DMS 273 (cell line): ENCODE measurements at regions not wholly inside any gene's neighbourhood (a gene's known extent, or its start where the extent isn't known, plus 50 kb on each side); places are given as distances from the start of the nearest gene placed in this dataset.
A peak's percentile ranks its signal among the peaks of the same experiment; 100 is the strongest.

Source experiments
- DNase-seq: peaks from one replicate; lab custom pipeline; 2025; ENCODE audit not compliant: unreplicated experiment; lab: John Stamatoyannopoulos, UW

DNA sequence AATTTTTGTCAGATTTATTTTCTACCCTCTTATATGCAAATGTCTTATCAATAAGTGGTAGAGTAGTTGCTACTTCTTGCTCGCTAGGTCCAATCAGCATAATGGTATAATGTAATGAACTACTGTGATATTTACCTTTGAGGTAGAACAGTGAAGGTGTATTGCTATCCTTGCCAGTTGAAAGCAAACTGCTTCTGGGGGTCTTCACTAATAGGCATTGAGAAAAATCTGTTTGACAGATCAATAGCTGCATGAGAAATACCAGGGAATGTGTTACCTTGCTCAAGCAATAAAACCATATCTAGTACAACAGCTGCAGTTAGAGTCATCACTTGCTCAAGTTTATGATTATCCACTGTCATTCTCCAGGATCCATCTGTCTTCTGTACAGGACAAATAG lies 50.1 kb upstream of the EFEMP1 start:
- no peak for DNase-seq

- DNase-seq, result no peak
Measured at GRCh38 chr2:55976681-55977080, 53.1 kb upstream of the EFEMP1 start.

GRCh38 chr2:55985406-55985805 lies 61.8 kb upstream of the EFEMP1 start:
- no peak for DNase-seq

- DNase-seq, result no peak
Measured at GRCh38 chr2:55986001-55986400, 62.4 kb upstream of the EFEMP1 start.

DNA sequence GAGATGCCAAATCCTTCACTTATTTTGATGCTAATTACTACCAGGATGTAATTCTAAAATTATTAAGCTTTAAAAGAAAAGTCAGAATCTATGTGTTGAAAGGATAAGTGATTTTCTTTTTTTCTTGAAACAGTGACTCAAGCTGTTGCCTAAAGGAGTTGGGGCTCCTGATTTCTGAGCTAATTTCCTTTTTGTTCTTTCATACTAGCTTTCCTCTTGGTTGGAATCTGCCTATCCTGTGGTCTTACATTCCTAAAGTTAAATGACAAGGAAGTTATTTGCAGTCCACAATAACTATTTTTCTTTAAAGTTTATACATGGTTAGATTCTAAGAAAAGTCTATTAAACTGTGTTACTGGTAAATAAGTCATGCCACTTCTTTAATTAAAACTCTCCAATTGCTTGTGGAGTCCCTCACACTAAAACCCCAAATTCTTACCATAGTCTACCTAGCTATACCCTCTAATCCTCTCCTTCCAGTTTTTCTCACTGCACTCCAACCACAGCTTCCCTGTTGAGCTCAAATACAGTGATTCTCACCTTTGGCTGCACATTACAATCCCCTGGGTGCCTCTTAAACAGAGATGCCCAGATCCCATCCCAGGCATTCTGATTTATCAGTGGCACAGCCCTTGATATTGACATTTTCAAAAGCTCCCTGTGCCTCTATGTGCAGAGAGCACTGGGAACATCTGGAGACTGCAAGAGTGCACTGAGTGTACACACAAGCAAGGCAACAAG lies 63.3 kb upstream of the EFEMP1 start:
- DNase-seq, result no peak

GRCh38 chr2:55989405-55989804 lies 65.8 kb upstream of the EFEMP1 start:
- DNase-seq, result no peak

- DNase-seq, result no peak
Measured at GRCh38 chr2:55992455-55992854, 68.9 kb upstream of the EFEMP1 start.

DNA sequence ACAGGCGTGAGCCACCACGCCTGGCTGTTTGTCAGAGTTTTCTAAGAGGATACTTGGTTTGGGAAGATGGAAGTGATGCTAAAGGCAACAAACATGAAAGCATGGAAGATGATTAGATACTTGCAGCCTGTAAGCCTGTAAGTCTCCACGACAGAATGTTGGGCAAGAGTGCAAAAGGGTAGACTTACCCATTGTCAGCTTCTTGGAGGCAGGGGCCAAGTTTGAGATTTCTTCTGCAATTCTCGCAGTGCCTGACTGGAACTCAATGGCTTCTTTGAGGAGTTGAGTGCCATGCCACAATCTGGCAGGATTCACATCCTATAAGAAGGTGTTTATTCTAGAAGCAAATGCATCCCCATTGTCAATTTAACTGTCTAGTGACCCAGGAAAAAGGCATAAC lies 70.1 kb upstream of the EFEMP1 start:
- no peak for DNase-seq

DNA sequence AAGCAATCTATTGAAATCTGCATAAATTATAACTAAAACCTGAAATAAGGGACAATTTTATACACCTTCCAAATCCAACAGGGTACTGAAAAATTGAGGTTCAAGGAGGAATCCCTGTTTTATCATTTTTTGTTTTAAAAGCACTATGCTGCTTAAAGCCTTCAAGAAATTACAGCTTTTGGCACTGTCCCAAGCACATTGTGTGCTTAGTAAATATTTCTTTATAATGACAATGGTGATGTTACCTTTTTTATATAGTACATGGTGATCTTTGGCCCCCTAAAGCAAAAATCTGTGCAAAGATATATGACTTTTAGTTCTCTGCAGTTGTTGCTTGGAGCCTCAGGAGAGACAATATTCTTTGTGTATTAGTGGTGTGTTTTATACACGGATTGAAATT lies 71.6 kb upstream of the EFEMP1 start:
- DNase-seq, result no peak

DNA sequence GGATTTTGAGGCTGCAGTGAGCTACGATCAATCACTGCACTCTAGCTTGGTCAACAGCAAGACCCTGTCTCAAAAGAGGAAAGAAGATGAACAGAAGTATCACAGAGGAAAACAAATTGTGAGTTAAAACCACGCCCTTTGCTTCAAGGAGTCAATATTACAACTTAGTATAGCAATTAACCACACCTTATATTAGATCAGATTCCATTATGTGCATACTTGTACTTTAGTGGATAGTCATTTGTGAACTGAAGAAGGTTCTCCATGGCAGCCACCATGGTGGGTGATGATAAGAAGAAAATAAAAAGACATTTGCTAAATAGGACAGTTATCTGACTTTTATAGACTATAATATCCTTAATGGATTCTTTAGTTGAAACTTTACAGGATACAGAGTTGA lies 72.3 kb upstream of the EFEMP1 start:
- no peak for DNase-seq

GRCh38 chr2:55999231-55999630 lies 75.6 kb upstream of the EFEMP1 start:
- DNase-seq, result no peak

DNA sequence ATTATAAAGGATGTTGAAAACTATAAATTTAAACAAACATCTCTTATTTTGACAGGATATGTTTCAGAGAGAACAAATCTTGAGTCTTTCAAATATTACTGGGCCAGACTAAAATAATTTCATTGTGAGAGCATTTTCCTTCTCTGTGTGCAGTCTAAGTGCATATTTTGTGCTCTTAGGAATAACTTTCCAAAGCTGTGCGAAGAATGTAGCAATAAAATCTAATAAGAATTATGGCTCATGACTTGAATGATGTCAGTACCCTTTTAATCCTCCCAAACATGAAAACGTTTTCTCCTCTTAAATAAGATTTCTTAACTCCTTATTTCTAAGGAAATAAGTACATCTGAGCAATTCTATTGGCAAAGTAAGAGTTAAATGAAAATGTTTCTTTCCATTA lies 76.2 kb upstream of the EFEMP1 start:
- no peak for DNase-seq

- DNase-seq, result no peak
Measured at GRCh38 chr2:56001947-56002346, 78.4 kb upstream of the EFEMP1 start.

DNA sequence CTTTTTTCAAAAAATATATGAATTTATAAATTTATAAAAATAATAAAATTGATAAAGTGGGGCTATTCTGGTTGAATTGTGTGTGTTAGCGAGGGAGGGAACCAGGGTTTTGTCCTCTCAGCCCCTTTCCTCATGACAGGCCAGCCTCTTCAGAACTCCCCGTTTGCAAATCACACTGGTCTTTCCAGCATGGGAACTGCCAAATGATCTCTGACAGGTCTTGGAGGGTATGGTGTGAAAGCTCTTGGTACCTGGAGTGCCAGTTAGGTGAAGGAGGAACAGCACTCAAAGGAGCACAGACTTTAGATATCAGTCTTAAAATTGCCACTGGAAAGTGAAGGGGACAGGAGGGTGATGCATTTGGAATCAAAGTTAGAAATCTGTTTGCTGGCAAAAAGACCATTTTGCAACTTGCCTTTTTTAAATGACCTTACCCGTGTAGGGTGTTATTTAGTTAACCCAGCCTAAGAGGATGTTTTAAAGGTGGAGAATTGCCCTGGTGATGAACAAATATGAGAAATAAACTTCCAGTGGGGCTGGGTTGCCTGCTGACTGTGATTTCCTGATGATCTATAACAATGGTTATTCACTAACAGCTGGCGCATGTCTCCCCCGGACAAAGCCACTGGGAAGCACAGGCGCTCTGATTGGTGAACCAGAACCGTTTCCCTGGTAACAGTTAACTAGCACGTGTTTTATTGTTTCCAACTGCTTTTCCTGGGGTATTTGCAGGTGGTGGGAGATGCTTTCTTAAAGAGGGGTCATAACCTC lies 85.3 kb upstream of the EFEMP1 start:
- peak; percentile 90 for DNase-seq

GRCh38 chr2:56009758-56010458 lies 86.3 kb upstream of the EFEMP1 start:
- peak; percentile 55 for DNase-seq

GRCh38 chr2:56011624-56012023 lies 88.0 kb upstream of the EFEMP1 start:
- no peak for DNase-seq

GRCh38 chr2:56012221-56012765 lies 88.7 kb upstream of the EFEMP1 start:
- no peak for DNase-seq

- no peak for DNase-seq
Measured at GRCh38 chr2:56013475-56013874, 89.9 kb upstream of the EFEMP1 start.

GRCh38 chr2:56014046-56014730 lies 90.6 kb upstream of the EFEMP1 start:
- peak; percentile 83 for DNase-seq

DNA sequence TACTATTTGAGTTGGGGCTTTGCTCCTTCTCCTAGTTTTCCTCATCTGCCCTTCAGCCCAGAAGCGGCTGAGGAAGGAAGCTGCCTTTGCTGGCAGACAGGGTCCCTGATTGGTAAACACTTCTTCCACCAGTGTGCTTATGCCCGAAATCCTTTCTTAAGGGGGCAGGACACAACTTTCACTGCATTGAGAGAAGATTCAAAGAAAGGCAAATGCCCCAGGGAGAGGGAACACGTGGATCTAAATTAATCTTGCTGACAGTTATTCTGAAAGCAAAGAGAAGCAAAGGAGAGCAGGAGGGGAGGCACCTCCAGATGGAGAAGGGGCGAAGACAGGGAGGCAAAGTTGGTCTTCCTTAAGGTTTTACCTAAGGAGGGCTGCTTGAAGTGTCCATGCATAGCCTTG lies 92.1 kb upstream of the EFEMP1 start:
- peak; percentile 33 for DNase-seq

- no peak for DNase-seq
Measured at GRCh38 chr2:56017784-56018183, 94.2 kb upstream of the EFEMP1 start.
